ENCODE measurements at regions not wholly inside any gene's neighbourhood (a gene's known extent, or its start where the extent isn't known, plus 50 kb on each side); places are given as distances from the start of the nearest gene placed in this dataset.

DNA sequence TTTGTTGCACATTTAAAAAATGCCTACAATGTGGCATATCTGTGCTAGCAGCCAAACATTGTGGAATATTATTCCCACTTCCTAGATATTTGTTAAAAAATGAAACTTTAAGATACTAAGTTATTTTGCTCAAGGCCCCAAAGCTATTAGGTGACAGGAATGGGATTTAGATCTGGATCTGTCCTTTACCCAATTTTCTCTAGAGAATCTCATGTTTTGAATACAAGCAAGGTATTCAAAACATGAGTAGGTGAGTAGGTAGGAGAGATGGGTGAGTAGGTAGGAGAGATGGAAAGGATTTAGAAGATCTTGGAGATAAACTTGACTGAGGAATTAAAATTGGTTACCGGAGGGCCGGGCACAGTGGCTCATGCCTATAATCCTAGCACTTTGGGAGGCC, 61.2 kb upstream of the AKIRIN2 start:
- TF ChIP-seq EZH2 (IDR thresholded peaks at IDR 0.05; ENCODE audit: insufficient read depth, poor library complexity, severe bottlenecking) = no peak
- no peak for TF ChIP-seq EZH2phosphoT487 (IDR thresholded peaks at IDR 0.05; ENCODE audit: insufficient read depth, low read depth)

Measured in GM23248 (cell line).